ENCODE measurements at regions not wholly inside any gene's neighbourhood (a gene's known extent, or its start where the extent isn't known, plus 50 kb on each side); places are given as distances from the start of the nearest gene placed in this dataset.

- Histone ChIP-seq H3K9me3 (ENCODE audit: control insufficient read depth, low read length) (no peaks in the 10 kb centered on the region), H3K79me2 (no peaks in the 10 kb centered on the region), H3K4me2 (ENCODE audit: low read length) (no peak overlapping the region), H3K27ac (no peak overlapping the region), H3K27me3 (ENCODE audit: control insufficient read depth, insufficient read depth, low read length) (no peaks in the 10 kb centered on the region), H2AFZ (no peak overlapping the region), H3K36me3 (ENCODE audit: control insufficient read depth, insufficient read depth, low read length) (no peaks in the 10 kb centered on the region), H3K4me1 (no peaks in the 10 kb centered on the region), H3K9ac (no peak overlapping the region), H3K4me3 (ENCODE audit: low read depth, low read length) (no peak overlapping the region)
- TF ChIP-seq, protein P1, sequence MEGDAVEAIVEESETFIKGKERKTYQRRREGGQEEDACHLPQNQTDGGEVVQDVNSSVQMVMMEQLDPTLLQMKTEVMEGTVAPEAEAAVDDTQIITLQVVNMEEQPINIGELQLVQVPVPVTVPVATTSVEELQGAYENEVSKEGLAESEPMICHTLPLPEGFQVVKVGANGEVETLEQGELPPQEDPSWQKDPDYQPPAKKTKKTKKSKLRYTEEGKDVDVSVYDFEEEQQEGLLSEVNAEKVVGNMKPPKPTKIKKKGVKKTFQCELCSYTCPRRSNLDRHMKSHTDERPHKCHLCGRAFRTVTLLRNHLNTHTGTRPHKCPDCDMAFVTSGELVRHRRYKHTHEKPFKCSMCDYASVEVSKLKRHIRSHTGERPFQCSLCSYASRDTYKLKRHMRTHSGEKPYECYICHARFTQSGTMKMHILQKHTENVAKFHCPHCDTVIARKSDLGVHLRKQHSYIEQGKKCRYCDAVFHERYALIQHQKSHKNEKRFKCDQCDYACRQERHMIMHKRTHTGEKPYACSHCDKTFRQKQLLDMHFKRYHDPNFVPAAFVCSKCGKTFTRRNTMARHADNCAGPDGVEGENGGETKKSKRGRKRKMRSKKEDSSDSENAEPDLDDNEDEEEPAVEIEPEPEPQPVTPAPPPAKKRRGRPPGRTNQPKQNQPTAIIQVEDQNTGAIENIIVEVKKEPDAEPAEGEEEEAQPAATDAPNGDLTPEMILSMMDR (IDR thresholded peaks at IDR 0.05), result no peak
Measured at GRCh38 chr5:17355586-17356346, 138.3 kb downstream of the BASP1 start.

- no peaks in the 10 kb centered on the region for H3K36me3 ChIP-seq (ENCODE audit: control insufficient read depth, insufficient read depth, low read length)
- H3K27me3 ChIP-seq (ENCODE audit: control insufficient read depth, insufficient read depth, low read length), result no peaks in the 10 kb centered on the region
Measured at GRCh38 chr5:17356551-17356950, 139.1 kb downstream of the BASP1 start.

DNA sequence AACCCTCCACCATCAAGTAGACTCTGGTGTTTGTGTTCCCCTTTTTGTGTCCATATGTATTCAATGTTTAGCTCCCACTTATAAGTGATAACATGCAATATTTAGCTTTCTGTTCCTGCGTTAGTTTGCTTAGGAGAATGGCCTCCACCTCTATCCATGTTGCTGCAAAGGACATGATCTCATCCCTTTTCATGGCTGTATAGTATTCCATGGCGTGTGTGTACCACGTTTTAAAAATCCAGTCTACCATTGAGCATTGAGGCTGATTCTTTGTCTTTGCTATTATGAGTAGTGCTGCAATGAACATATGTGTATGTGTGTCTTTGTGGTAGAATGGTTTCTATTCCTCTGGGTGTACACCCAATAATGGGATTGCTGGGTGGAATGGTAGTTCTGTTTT is 140.1 kb downstream of the BASP1 start:
- H2AFZ ChIP-seq, result no peak overlapping the region
- no peaks in the 10 kb centered on the region for H3K79me2 ChIP-seq
- H3K27me3 ChIP-seq (ENCODE audit: control insufficient read depth, insufficient read depth, low read length), result no peaks in the 10 kb centered on the region
- H3K9me3 ChIP-seq (ENCODE audit: control insufficient read depth, low read length), result no peaks in the 10 kb centered on the region
- no peak overlapping the region for H3K4me2 ChIP-seq (ENCODE audit: low read length)
- no peak overlapping the region for H3K4me3 ChIP-seq (ENCODE audit: low read depth, low read length)
- no peak overlapping the region for H3K27ac ChIP-seq
- H3K36me3 ChIP-seq (ENCODE audit: control insufficient read depth, insufficient read depth, low read length), result no peaks in the 10 kb centered on the region
- H3K9ac ChIP-seq, result no peak overlapping the region
- H3K4me1 ChIP-seq, result no peaks in the 10 kb centered on the region
- TF ChIP-seq, protein P1 (IDR thresholded peaks at IDR 0.05), result no peak

More at GRCh38 chr5:17356551-17356950, 139.1 kb downstream of the BASP1 start:
- no peak overlapping the region for H3K4me3 ChIP-seq (ENCODE audit: low read depth, low read length)
- H3K9ac ChIP-seq, result no peak overlapping the region
- TF ChIP-seq, protein P1 (IDR thresholded peaks at IDR 0.05), result no peak
- no peak overlapping the region for H2AFZ ChIP-seq
- no peaks in the 10 kb centered on the region for H3K4me1 ChIP-seq
- no peak overlapping the region for H3K4me2 ChIP-seq (ENCODE audit: low read length)
- H3K79me2 ChIP-seq, result no peaks in the 10 kb centered on the region
- H3K27ac ChIP-seq, result no peak overlapping the region
- no peaks in the 10 kb centered on the region for H3K9me3 ChIP-seq (ENCODE audit: control insufficient read depth, low read length)

DNA sequence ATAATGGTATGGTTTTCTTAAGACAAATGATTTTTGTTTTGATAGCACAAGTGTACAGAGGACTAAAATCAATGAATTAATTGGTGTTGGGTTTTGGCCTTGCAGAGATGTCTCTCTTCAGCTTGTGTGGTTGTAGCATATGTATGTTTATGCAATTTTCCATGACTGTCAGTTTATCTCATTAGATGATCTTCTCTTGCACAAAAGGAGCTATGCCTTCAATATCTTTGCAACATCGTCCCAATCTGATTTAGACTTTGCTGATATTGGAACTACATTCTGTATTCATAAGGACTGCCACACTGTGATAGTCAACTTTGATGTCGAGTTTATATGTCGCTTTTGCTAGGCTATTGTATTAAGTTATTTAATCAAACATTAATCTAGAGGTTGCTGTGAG is 140.0 kb upstream of the TAF11L2 start:
- Histone ChIP-seq H3K27ac (no peak overlapping the region), H3K4me2 (ENCODE audit: low read length) (no peak overlapping the region), H3K27me3 (ENCODE audit: control insufficient read depth, insufficient read depth, low read length) (no peaks in the 10 kb centered on the region), H3K36me3 (ENCODE audit: control insufficient read depth, insufficient read depth, low read length) (no peaks in the 10 kb centered on the region), H3K4me3 (ENCODE audit: low read depth, low read length) (no peak overlapping the region), H3K79me2 (no peaks in the 10 kb centered on the region), H3K9me3 (ENCODE audit: control insufficient read depth, low read length) (no peaks in the 10 kb centered on the region), H2AFZ (no peak overlapping the region), H3K4me1 (no peaks in the 10 kb centered on the region), H3K9ac (no peak overlapping the region)
- TF ChIP-seq, protein P1 (IDR thresholded peaks at IDR 0.05), result no peak

- no peaks in the 10 kb centered on the region for H3K79me2 ChIP-seq
- no peak overlapping the region for H3K4me3 ChIP-seq (ENCODE audit: low read depth, low read length)
- TF ChIP-seq, protein P1 (IDR thresholded peaks at IDR 0.05), result no peak
Measured at GRCh38 chr5:17359451-17360011, 138.5 kb upstream of the TAF11L2 start.

More at GRCh38 chr5:17359451-17360011, 138.5 kb upstream of the TAF11L2 start:
- Histone ChIP-seq H3K27ac (no peak overlapping the region), H3K9ac (no peak overlapping the region), H2AFZ (no peak overlapping the region), H3K4me1 (no peaks in the 10 kb centered on the region), H3K9me3 (ENCODE audit: control insufficient read depth, low read length) (no peaks in the 10 kb centered on the region), H3K27me3 (ENCODE audit: control insufficient read depth, insufficient read depth, low read length) (no peaks in the 10 kb centered on the region), H3K36me3 (ENCODE audit: control insufficient read depth, insufficient read depth, low read length) (no peaks in the 10 kb centered on the region), H3K4me2 (ENCODE audit: low read length) (no peak overlapping the region)
